Astrocyte (in vitro differentiated cells and primary cell): ENCODE measurements at regions not wholly inside any gene's neighbourhood (a gene's known extent, or its start where the extent isn't known, plus 50 kb on each side); places are given as distances from the start of the nearest gene placed in this dataset.

Source experiments
- DNase-seq: peaks from one replicate; pipeline ENCODE4 v3.0.0-alpha.2; 2010; ENCODE audit warnings: low read depth
- FAIRE-seq: peaks from 2 replicates; lab custom pipeline; 2011; peaks lifted over from hg19 to GRCh38; lab: Jason Lieb, UNC
- H2AFZ ChIP-seq: 2 replicates; pipeline ENCODE4 v1.6.0; 2012; ENCODE audit warnings: low read depth, low read length, inconsistent platforms
- H3K27ac ChIP-seq: 2 replicates; pipeline ENCODE4 v1.5.1; 2011; ENCODE audit warnings: low read depth, low read length, inconsistent platforms
- H3K27me3 ChIP-seq: 2 replicates; pipeline ENCODE4 v1.6.0; 2011; ENCODE audit warnings: low read length, inconsistent platforms; ENCODE audit not compliant: insufficient read depth
- H3K36me3 ChIP-seq: 2 replicates; pipeline ENCODE4 v1.5.1; 2011; ENCODE audit warnings: low read length, inconsistent platforms; ENCODE audit not compliant: insufficient read depth
- H3K4me1 ChIP-seq: 2 replicates; pipeline ENCODE4 v1.5.1; 2011; ENCODE audit warnings: low read length, inconsistent platforms; ENCODE audit not compliant: insufficient read depth
- H3K4me2 ChIP-seq: 2 replicates; pipeline ENCODE4 v1.6.0; 2012; ENCODE audit warnings: low read length, inconsistent platforms
- H3K4me3 ChIP-seq: 2 replicates; pipeline ENCODE4 v1.5.1; 2011; ENCODE audit warnings: low read depth, mild to moderate bottlenecking, low read length, inconsistent platforms; ENCODE audit not compliant: insufficient read depth
- H3K79me2 ChIP-seq: 2 replicates; pipeline ENCODE4 v1.6.0; 2012; ENCODE audit warnings: mild to moderate bottlenecking, low read length, inconsistent platforms; ENCODE audit not compliant: insufficient read depth
- H3K9ac ChIP-seq: 2 replicates; pipeline ENCODE4 v1.6.0; 2012; ENCODE audit warnings: mild to moderate bottlenecking, low read length, inconsistent platforms
- H3K9me3 ChIP-seq: 2 replicates; pipeline ENCODE4 v1.5.1; 2012; ENCODE audit warnings: low read depth, mild to moderate bottlenecking, low read length, inconsistent platforms; ENCODE audit not compliant: insufficient read depth
- H4K20me1 ChIP-seq: 2 replicates; pipeline ENCODE4 v1.6.0; 2012; ENCODE audit warnings: low read length, inconsistent platforms; ENCODE audit not compliant: insufficient read depth
- H3K27ac Mint-ChIP-seq: one replicate; pipeline ENCODE4 v1.8.0; 2021; ENCODE audit warnings: mild to moderate bottlenecking, mixed read lengths; ENCODE audit not compliant: unreplicated experiment
- H3K27me3 Mint-ChIP-seq: one replicate; pipeline ENCODE4 v1.8.0; 2021; ENCODE audit warnings: low read depth, mixed read lengths; ENCODE audit not compliant: unreplicated experiment
- H3K36me3 Mint-ChIP-seq: one replicate; pipeline ENCODE4 v1.8.0; 2021; ENCODE audit warnings: low read depth, mixed read lengths; ENCODE audit not compliant: unreplicated experiment
- H3K4me1 Mint-ChIP-seq: one replicate; pipeline ENCODE4 v1.8.0; 2021; ENCODE audit warnings: low read depth, mixed read lengths; ENCODE audit not compliant: unreplicated experiment
- H3K4me3 Mint-ChIP-seq: one replicate; pipeline ENCODE4 v1.8.0; 2021; ENCODE audit warnings: mild to moderate bottlenecking, moderate library complexity, mixed read lengths; ENCODE audit not compliant: unreplicated experiment
- H3K9me3 Mint-ChIP-seq: one replicate; pipeline ENCODE4 v1.8.0; 2021; ENCODE audit warnings: mild to moderate bottlenecking, mixed read lengths; ENCODE audit not compliant: unreplicated experiment
- CTCF ChIP-seq: IDR thresholded peaks from 2 replicates; pipeline ENCODE4 v1.5.1; 2011; ENCODE audit warnings: low read depth, mild to moderate bottlenecking, inconsistent platforms, low read length, moderate library complexity; ENCODE audit not compliant: insufficient read depth
- EZH2 ChIP-seq: IDR thresholded peaks from 2 replicates; pipeline ENCODE4 v1.6.1; 2012; ENCODE audit warnings: mild to moderate bottlenecking, low read length, inconsistent platforms; ENCODE audit not compliant: insufficient read depth

GRCh38 chr6:134850721-134851305, 99.1 kb downstream of the ALDH8A1 start:
- Mint-ChIP-seq H3K27ac (no peak overlapping the region), H3K4me3 (no peak overlapping the region), H3K27me3 (peaks cover 1% of the 10 kb centered on the region), H3K9me3 (no peaks in the 10 kb centered on the region), H3K4me1 (no peaks in the 10 kb centered on the region), H3K36me3 (no peaks in the 10 kb centered on the region)
- no peaks in the 10 kb centered on the region for H3K27me3 ChIP-seq
- no peaks in the 10 kb centered on the region for H3K36me3 ChIP-seq
- FAIRE-seq (no peak), DNase-seq (peak; percentile 18)
- TF ChIP-seq CTCF (no peak), EZH2 (no peak)
- peaks cover 13% of the 10 kb centered on the region for H3K4me1 ChIP-seq
- no peaks in the 10 kb centered on the region for H4K20me1 ChIP-seq
- H3K4me3 ChIP-seq = no peak overlapping the region
- peak overlapping the region; percentile 37 for H2AFZ ChIP-seq
- peak overlapping the region; percentile 52 for H3K4me2 ChIP-seq
- H3K27ac ChIP-seq = peak overlapping the region; percentile 46
- H3K9me3 ChIP-seq = no peaks in the 10 kb centered on the region
- H3K79me2 ChIP-seq = no peaks in the 10 kb centered on the region
- H3K9ac ChIP-seq = no peak overlapping the region

- DNase-seq (no peak), FAIRE-seq (no peak)
- Mint-ChIP-seq H3K9me3 (no peaks in the 10 kb centered on the region), H3K4me1 (no peaks in the 10 kb centered on the region), H3K4me3 (no peak overlapping the region), H3K27ac (no peak overlapping the region), H3K27me3 (peaks cover 1% of the 10 kb centered on the region), H3K36me3 (no peaks in the 10 kb centered on the region)
- peaks cover 13% of the 10 kb centered on the region for H3K4me1 ChIP-seq
- H3K4me2 ChIP-seq = no peak overlapping the region
- no peaks in the 10 kb centered on the region for H4K20me1 ChIP-seq
- H3K79me2 ChIP-seq = no peaks in the 10 kb centered on the region
- H3K36me3 ChIP-seq = no peaks in the 10 kb centered on the region
- H3K4me3 ChIP-seq = no peak overlapping the region
- no peak overlapping the region for H3K27ac ChIP-seq
- H2AFZ ChIP-seq = no peak overlapping the region
- H3K27me3 ChIP-seq = no peaks in the 10 kb centered on the region
- TF ChIP-seq EZH2 (no peak), CTCF (no peak)
- H3K9ac ChIP-seq = no peak overlapping the region
- no peaks in the 10 kb centered on the region for H3K9me3 ChIP-seq
Measured at GRCh38 chr6:134849920-134850447, 99.9 kb downstream of the ALDH8A1 start.

GRCh38 chr6:134848076-134848475, 101.8 kb downstream of the ALDH8A1 start:
- H3K4me3 Mint-ChIP-seq = no peak overlapping the region

More at GRCh38 chr6:134848076-134848475, 101.8 kb downstream of the ALDH8A1 start:
- Histone ChIP-seq H3K4me2 (no peak overlapping the region), H3K4me3 (no peak overlapping the region), H4K20me1 (no peaks in the 10 kb centered on the region), H3K9me3 (no peaks in the 10 kb centered on the region), H3K79me2 (no peaks in the 10 kb centered on the region), H3K27me3 (no peaks in the 10 kb centered on the region), H3K36me3 (no peaks in the 10 kb centered on the region), H3K4me1 (peaks cover 4% of the 10 kb centered on the region), H3K9ac (no peak overlapping the region), H3K27ac (no peak overlapping the region), H2AFZ (no peak overlapping the region)
- DNase-seq = no peak
- TF ChIP-seq EZH2 (no peak), CTCF (no peak)
- no peak for FAIRE-seq
- no peak overlapping the region for H3K27ac Mint-ChIP-seq
- H3K4me1 Mint-ChIP-seq = no peaks in the 10 kb centered on the region
- H3K9me3 Mint-ChIP-seq = no peaks in the 10 kb centered on the region
- peaks cover 5% of the 10 kb centered on the region for H3K27me3 Mint-ChIP-seq
- H3K36me3 Mint-ChIP-seq = no peaks in the 10 kb centered on the region
